HepG2 (cell line): ENCODE measurements at regions not wholly inside any gene's neighbourhood (a gene's known extent, or its start where the extent isn't known, plus 50 kb on each side); places are given as distances from the start of the nearest gene placed in this dataset.

ENCODE experiments used
- BRD4 ChIP-seq: sonication (generic); formaldehyde crosslinking; IDR thresholded peaks from 2 replicates; pipeline ENCODE4 v1.4.0; 2020; ENCODE audit warnings: missing genetic modification reagents
- CTCF ChIP-seq: sonication (generic); formaldehyde crosslinking; IDR thresholded peaks from 2 replicates; pipeline ENCODE4 v1.5.0; 2020; ENCODE audit warnings: mild to moderate bottlenecking, missing genetic modification reagents, moderate library complexity
- GABPA ChIP-seq, 2 experiments: IDR thresholded peaks; 2 replicates each; pipeline ENCODE4 v1.6.1; 2011 to 2016; ENCODE audit warnings: low read depth in 2 of 2, low read length in 1 of 2, missing biosample characterization in 1 of 2, missing genetic modification characterization in 1 of 2
- RAD21 ChIP-seq: fragments of 450-650 bp; formaldehyde crosslinking; IDR thresholded peaks from 2 replicates; pipeline ENCODE4 v1.5.0; 2020; ENCODE audit warnings: mild to moderate bottlenecking
- REST ChIP-seq, 2 experiments: IDR thresholded peaks; 2 replicates each; pipeline ENCODE4 v1.6.1; 2011 to 2012; ENCODE audit warnings: low read length in 2 of 2, borderline replicate concordance in 1 of 2, low read depth in 1 of 2, mild to moderate bottlenecking in 1 of 2, moderate library complexity in 1 of 2
- SIN3B ChIP-seq: fragments of 150-350 bp; IDR thresholded peaks from 2 replicates; pipeline ENCODE4 v1.6.1; 2014; ENCODE audit warnings: low read length
- TEAD3 ChIP-seq: optimal IDR thresholded peaks from 2 replicates; pipeline ENCODE3; 2016; ENCODE audit warnings: borderline replicate concordance
- ZBTB20 ChIP-seq: sonication (generic); formaldehyde crosslinking; IDR thresholded peaks from 2 replicates; pipeline ENCODE4 v1.8.1; 2023; ENCODE audit warnings: missing genetic modification reagents, low read depth, mild to moderate bottlenecking, borderline replicate concordance
- ZBTB43 ChIP-seq: sonication (generic); formaldehyde crosslinking; conservative IDR thresholded peaks from 2 replicates; pipeline ENCODE4 v1.4.0; 2020; ENCODE audit warnings: missing genetic modification reagents
- ZNF432 ChIP-seq: sonication (generic); formaldehyde crosslinking; IDR thresholded peaks from 2 replicates; pipeline ENCODE4 v1.5.0; 2020; ENCODE audit warnings: missing genetic modification reagents, mild to moderate bottlenecking, borderline replicate concordance
- ZNF501 ChIP-seq: sonication (generic); formaldehyde crosslinking; IDR thresholded peaks from 2 replicates; pipeline ENCODE4 v1.5.1; 2020; ENCODE audit warnings: mild to moderate bottlenecking, moderate library complexity, missing genetic modification reagents
- ZNF891 ChIP-seq: sonication (generic); formaldehyde crosslinking; IDR thresholded peaks from 2 replicates; pipeline ENCODE4 v1.5.0; 2020; ENCODE audit warnings: mild to moderate bottlenecking, missing genetic modification reagents

GRCh38 chr9:129554649-129555048 lies 66.3 kb downstream of the C9orf50 start:
- TF ChIP-seq RAD21 (CRISPR knock-in tag) = no peak
- TF ChIP-seq ZBTB20 = no peak
- TF ChIP-seq GABPA (IDR thresholded peaks at IDR 0.05; ENCODE audit: low read depth, low read length) = no peak
- no peak for TF ChIP-seq GABPA (CRISPR knock-in tag; IDR thresholded peaks at IDR 0.05; ENCODE audit: low read depth)
- TF ChIP-seq REST (IDR thresholded peaks at IDR 0.05; ENCODE audit: borderline replicate concordance in 1 of 2, low read depth in 1 of 2, low read length in 2 of 2) = no peak
- TF ChIP-seq SIN3B = no peak
- no peak for TF ChIP-seq ZBTB43 (CRISPR knock-in tag)
- TF ChIP-seq CTCF = no peak
- no peak for TF ChIP-seq ZNF891 (CRISPR knock-in tag)
- no peak for TF ChIP-seq ZNF432 (CRISPR knock-in tag)
- no peak for TF ChIP-seq ZNF501 (CRISPR knock-in tag)
- TF ChIP-seq BRD4 (CRISPR knock-in tag) = no peak
- no peak for TF ChIP-seq TEAD3 (CRISPR knock-in tag)
